Coronary artery (tissue), 2 donors: ENCODE measurements at regions not wholly inside any gene's neighbourhood (a gene's known extent, or its start where the extent isn't known, plus 50 kb on each side); places are given as distances from the start of the nearest gene placed in this dataset.

Experiments
- DNase-seq: peaks from one replicate; pipeline ENCODE4 v3.0.0-alpha.2; 2017; ENCODE audit warnings: low spot score
- H3K27ac ChIP-seq, 2 donors: fragments of 200-600 bp; sonication (generic); one replicate each; pipeline ENCODE4 v1.5.1; 2016 to 2019
- H3K4me3 ChIP-seq: fragments of 200-600 bp; sonication (generic); 2 replicates; pipeline ENCODE4 v1.5.1; 2016; ENCODE audit warnings: mild to moderate bottlenecking, moderate library complexity
- CTCF ChIP-seq: fragments of 200-600 bp; sonication (generic); IDR thresholded peaks from one replicate; pipeline ENCODE4 v1.5.1; 2019; ENCODE audit warnings: antibody characterized with exemption

DNA sequence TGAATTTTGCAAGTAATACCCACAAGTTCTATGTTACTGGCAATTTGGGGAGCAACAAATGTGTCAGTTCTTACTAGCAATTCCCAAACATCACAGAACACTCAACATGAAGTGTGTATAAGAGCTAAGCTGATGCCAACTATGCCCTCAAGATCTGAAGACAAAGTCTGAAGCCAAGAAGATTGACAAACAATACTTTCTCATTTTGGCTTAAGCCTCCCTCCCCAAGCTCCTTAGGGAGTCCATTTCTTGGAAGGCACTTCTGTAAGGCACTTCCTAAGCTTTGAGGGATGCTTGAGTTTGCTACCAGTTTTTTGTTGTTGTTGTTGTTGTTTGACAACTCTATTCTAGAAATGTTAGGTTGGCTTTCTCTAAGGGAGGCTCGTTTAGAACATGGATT lies 154.4 kb upstream of the ZNF644 start:
- H3K27ac ChIP-seq = no peak overlapping the region
- DNase-seq = no peak
- no peak overlapping the region for H3K4me3 ChIP-seq
- no peak for TF ChIP-seq CTCF

GRCh38 chr1:91174734-91175133 lies 152.9 kb upstream of the ZNF644 start:
- DNase-seq = no peak
- Histone ChIP-seq H3K4me3 (no peak overlapping the region), H3K27ac (no peak overlapping the region)
- no peak for TF ChIP-seq CTCF

- Histone ChIP-seq H3K4me3 (no peak overlapping the region), H3K27ac (no peak overlapping the region)
- no peak for DNase-seq
- no peak for TF ChIP-seq CTCF
Measured at GRCh38 chr1:91173346-91173890, 151.6 kb upstream of the ZNF644 start.

DNA sequence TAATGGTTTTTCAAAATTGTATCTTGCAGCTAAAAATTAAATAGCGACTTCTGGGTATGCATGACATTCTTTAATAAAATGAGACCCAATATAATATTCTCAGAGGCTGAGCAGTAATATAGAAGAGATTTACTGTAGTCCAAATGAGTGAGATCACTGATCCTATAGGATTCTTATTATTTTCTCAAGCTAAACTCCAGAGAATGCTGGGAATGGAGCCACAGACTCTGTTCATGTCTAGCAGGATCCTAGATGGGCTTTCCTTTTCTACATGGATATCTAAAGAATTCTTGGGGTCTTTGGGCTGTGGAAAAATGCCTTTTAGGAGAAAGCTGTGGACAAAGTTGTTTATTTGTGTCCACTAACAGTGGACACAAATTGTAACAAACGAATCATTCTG lies 150.7 kb upstream of the ZNF644 start:
- no peak overlapping the region for H3K27ac ChIP-seq
- H3K4me3 ChIP-seq = no peak overlapping the region
- no peak for TF ChIP-seq CTCF
- no peak for DNase-seq

- no peak for TF ChIP-seq CTCF
- Histone ChIP-seq H3K4me3 (no peak overlapping the region), H3K27ac (no peak overlapping the region)
- no peak for DNase-seq
Measured at GRCh38 chr1:91171898-91172297, 150.1 kb upstream of the ZNF644 start.

- no peak for TF ChIP-seq CTCF
- Histone ChIP-seq H3K27ac (no peak overlapping the region), H3K4me3 (no peak overlapping the region)
- DNase-seq = no peak
Measured at GRCh38 chr1:91170571-91170970, 148.7 kb upstream of the ZNF644 start.

GRCh38 chr1:91166106-91166712 lies 144.4 kb upstream of the ZNF644 start:
- no peak for DNase-seq
- no peak overlapping the region for H3K4me3 ChIP-seq
- TF ChIP-seq CTCF = no peak
- no peak overlapping the region for H3K27ac ChIP-seq
